ENCODE measurements at regions not wholly inside any gene's neighbourhood (a gene's known extent, or its start where the extent isn't known, plus 50 kb on each side); places are given as distances from the start of the nearest gene placed in this dataset.

- DNase-seq (ENCODE audit: low read depth in 2 of 3, low spot score in 1 of 3): no peak
These were observed 159.3 kb upstream of the TLE3 start for GRCh38 chr15:70257047-70257446.

- no peak for DNase-seq (ENCODE audit: low read depth in 2 of 3, low spot score in 1 of 3)
These were observed 156.7 kb upstream of the TLE3 start for GRCh38 chr15:70254311-70254869.

- no peak for DNase-seq (ENCODE audit: low read depth in 2 of 3, low spot score in 1 of 3)
These were observed 155.9 kb upstream of the TLE3 start for GRCh38 chr15:70253461-70254156.

- no peak for DNase-seq (ENCODE audit: low read depth in 2 of 3, low spot score in 1 of 3)
These were observed 155.2 kb upstream of the TLE3 start for GRCh38 chr15:70252951-70253320.

- no peak for DNase-seq (ENCODE audit: low read depth in 2 of 3, low spot score in 1 of 3)
These were observed 154.6 kb upstream of the TLE3 start for GRCh38 chr15:70252056-70252950.

- DNase-seq (ENCODE audit: low read depth in 2 of 3, low spot score in 1 of 3): no peak
These were observed 153.7 kb upstream of the TLE3 start for GRCh38 chr15:70251246-70251990.

GRCh38 chr15:70250208-70251201, 152.8 kb upstream of the TLE3 start:
- DNase-seq (ENCODE audit: low read depth in 2 of 3, low spot score in 1 of 3): no peak

- no peak for DNase-seq (ENCODE audit: low read depth in 2 of 3, low spot score in 1 of 3)
These were observed 151.9 kb upstream of the TLE3 start for GRCh38 chr15:70249616-70250015.

GRCh38 chr15:70248116-70249025, 150.7 kb upstream of the TLE3 start:
- no peak for DNase-seq (ENCODE audit: low read depth in 2 of 3, low spot score in 1 of 3)

- no peak for DNase-seq (ENCODE audit: low read depth in 2 of 3, low spot score in 1 of 3)
These were observed 149.6 kb upstream of the TLE3 start for GRCh38 chr15:70247281-70247680.

GRCh38 chr15:70246623-70247220, 149.0 kb upstream of the TLE3 start:
- DNase-seq (ENCODE audit: low read depth in 2 of 3, low spot score in 1 of 3): no peak

GRCh38 chr15:70245932-70246622, 148.4 kb upstream of the TLE3 start:
- no peak for DNase-seq (ENCODE audit: low read depth in 2 of 3, low spot score in 1 of 3)

GRCh38 chr15:70244978-70245542, 147.3 kb upstream of the TLE3 start:
- DNase-seq (ENCODE audit: low read depth in 2 of 3, low spot score in 1 of 3): no peak

GRCh38 chr15:70243686-70244540, 146.2 kb upstream of the TLE3 start:
- no peak for DNase-seq (ENCODE audit: low read depth in 2 of 3, low spot score in 1 of 3)

- DNase-seq (ENCODE audit: low read depth in 2 of 3, low spot score in 1 of 3): no peak
These were observed 145.4 kb upstream of the TLE3 start for GRCh38 chr15:70242951-70243685.

All from stimulated activated CD4-positive, alpha-beta T cell treated with anti-CD3 and anti-CD28 coated beads, Interleukin-12 subunit alpha, Interleukin-12 subunit beta, amount 100 ng/mL, for 48 hours (primary cell).